G401 (cell line): ENCODE measurements at regions not wholly inside any gene's neighbourhood (a gene's known extent, or its start where the extent isn't known, plus 50 kb on each side); places are given as distances from the start of the nearest gene placed in this dataset.
"Not testable (repeated sequence)": the region's sequence is repeated elsewhere in the genome, so short reads cannot be mapped to it uniquely, and the experiment has no call there.

Experiments used
- DNase-seq: peaks from one replicate; pipeline ENCODE4 v3.0.0-alpha.2; 2015; ENCODE audit warnings: low spot score
- in situ Hi-C: cut with HindIII; loops from 2 replicates; pipeline ENCODE4 v1.10.0; 2016; ENCODE audit warnings: low sequenced_read_pairs, mixed read lengths

- DNase-seq: no peak
- in situ Hi-C loops: no loop called here
These were observed 204.9 kb upstream of the SPRY1 start for GRCh38 chr4:123191728-123192127.

- DNase-seq: no peak
- in situ Hi-C loops: no loop called here
These were observed 202.7 kb upstream of the SPRY1 start for GRCh38 chr4:123193802-123194367.

GRCh38 chr4:123198706-123199105 is 197.9 kb upstream of the SPRY1 start:
- in situ Hi-C loops: no loop called here
- DNase-seq: no peak

- no peak for DNase-seq
- in situ Hi-C loops: no loop called here
These were observed 196.3 kb upstream of the SPRY1 start for GRCh38 chr4:123200051-123200940.

GRCh38 chr4:123204737-123205136 is 191.9 kb upstream of the SPRY1 start:
- in situ Hi-C loops: no loop called here
- no peak for DNase-seq

- in situ Hi-C loops: no loop called here
- DNase-seq: no peak
These were observed 190.6 kb upstream of the SPRY1 start for GRCh38 chr4:123206016-123206415.

- DNase-seq: no peak
- in situ Hi-C loops: no loop called here
These were observed 187.2 kb upstream of the SPRY1 start for GRCh38 chr4:123209436-123209835.

- in situ Hi-C loops: no loop called here
- DNase-seq: no peak
These were observed 181.1 kb upstream of the SPRY1 start for GRCh38 chr4:123215536-123215935.

- in situ Hi-C loops: no loop called here
These were observed 180.1 kb upstream of the SPRY1 start for GRCh38 chr4:123216543-123216942.

GRCh38 chr4:123216946-123217345 is 179.6 kb upstream of the SPRY1 start:
- no peak for DNase-seq
- in situ Hi-C loops: no loop called here

More at GRCh38 chr4:123216543-123216942, 180.1 kb upstream of the SPRY1 start:
- DNase-seq: no peak

- in situ Hi-C loops: no loop called here
- no peak for DNase-seq
These were observed 178.9 kb upstream of the SPRY1 start for GRCh38 chr4:123217664-123218063.

GRCh38 chr4:123218981-123219380 is 177.6 kb upstream of the SPRY1 start:
- in situ Hi-C loops: no loop called here
- no peak for DNase-seq

- no peak for DNase-seq
- in situ Hi-C loops: no loop called here
These were observed 167.3 kb upstream of the SPRY1 start for GRCh38 chr4:123229286-123229685.

GRCh38 chr4:123230061-123230460 is 166.5 kb upstream of the SPRY1 start:
- DNase-seq: no peak
- in situ Hi-C loops: no loop called here

- in situ Hi-C loops: no loop called here
These were observed 164.2 kb upstream of the SPRY1 start for GRCh38 chr4:123232439-123232838.

GRCh38 chr4:123233136-123233768 is 163.3 kb upstream of the SPRY1 start:
- in situ Hi-C loops: no loop called here
- DNase-seq: no peak

More at GRCh38 chr4:123232439-123232838, 164.2 kb upstream of the SPRY1 start:
- DNase-seq: no peak

GRCh38 chr4:123234955-123235354 is 161.6 kb upstream of the SPRY1 start:
- no peak for DNase-seq
- in situ Hi-C loops: no loop called here

- no peak for DNase-seq
These were observed 161.2 kb upstream of the SPRY1 start for GRCh38 chr4:123235431-123235830.

GRCh38 chr4:123236606-123237005 is 160.0 kb upstream of the SPRY1 start:
- DNase-seq: no peak
- in situ Hi-C loops: no loop called here

More at GRCh38 chr4:123235431-123235830, 161.2 kb upstream of the SPRY1 start:
- in situ Hi-C loops: no loop called here

- in situ Hi-C loops, DNase-seq: not testable (repeated sequence)
These were observed 156.3 kb upstream of the SPRY1 start for GRCh38 chr4:123240286-123240685.
